Keratinocyte (primary cell): ENCODE measurements at regions not wholly inside any gene's neighbourhood (a gene's known extent, or its start where the extent isn't known, plus 50 kb on each side); places are given as distances from the start of the nearest gene placed in this dataset.

ENCODE experiments used
- CTCF ChIP-seq, 3 experiments: IDR thresholded peaks in 1 of 3; conservative IDR thresholded peaks in 1 of 3; optimal IDR thresholded peaks in 1 of 3; 2 replicates in 2 of 3; 3 replicates in 1 of 3; pipeline versions ENCODE3 to v1.5.1; 2011; ENCODE audit warnings: low read length in 3 of 3, mild to moderate bottlenecking in 3 of 3, moderate library complexity in 2 of 3, control low read depth in 1 of 3, inconsistent platforms in 1 of 3; ENCODE audit not compliant: insufficient read depth in 2 of 3; ENCODE audit errors: extremely low read depth in 1 of 3
- EZH2 ChIP-seq: IDR thresholded peaks from one replicate; pipeline ENCODE4 v1.6.1; 2012; ENCODE audit warnings: inconsistent platforms, mild to moderate bottlenecking, low read length, moderate library complexity

GRCh38 chr7:156579566-156579965, 61.0 kb upstream of the RNF32 start:
- TF ChIP-seq CTCF (optimal IDR thresholded peaks at IDR 0.05 in 1 of 3, IDR thresholded peaks at IDR 0.05 in 1 of 3, conservative IDR thresholded peaks at IDR 0.05 in 1 of 3; ENCODE audit: extremely low read depth in 1 of 3, insufficient read depth in 2 of 3, low read length in 3 of 3) = no peak
- no peak for TF ChIP-seq EZH2
